Gastrocnemius medialis (tissue), 4 donors: ENCODE measurements at regions not wholly inside any gene's neighbourhood (a gene's known extent, or its start where the extent isn't known, plus 50 kb on each side); places are given as distances from the start of the nearest gene placed in this dataset.

Experiments
- POLR2A ChIP-seq, 2 donors: fragments of 450-650 bp; IDR thresholded peaks; one replicate each; pipeline ENCODE4 v1.6.1; 2017; ENCODE audit warnings: antibody characterized with exemption in 2 of 2, mild to moderate bottlenecking in 2 of 2, moderate library complexity in 2 of 2
- TF ChIP-seq, protein P1 (sequence below), 5 experiments: fragments of 450-650 bp in 3 of 5; fragments of 200-600 bp in 2 of 5; sonication (generic) in 2 of 5; IDR thresholded peaks in 4 of 5; conservative IDR thresholded peaks in 1 of 5; 1 replicate in 4 of 5; 2 replicates in 1 of 5; pipeline ENCODE4 v1.5.1; 2016 to 2019; ENCODE audit warnings: antibody characterized with exemption in 5 of 5, mild to moderate bottlenecking in 3 of 5, moderate library complexity in 3 of 5

DNA sequence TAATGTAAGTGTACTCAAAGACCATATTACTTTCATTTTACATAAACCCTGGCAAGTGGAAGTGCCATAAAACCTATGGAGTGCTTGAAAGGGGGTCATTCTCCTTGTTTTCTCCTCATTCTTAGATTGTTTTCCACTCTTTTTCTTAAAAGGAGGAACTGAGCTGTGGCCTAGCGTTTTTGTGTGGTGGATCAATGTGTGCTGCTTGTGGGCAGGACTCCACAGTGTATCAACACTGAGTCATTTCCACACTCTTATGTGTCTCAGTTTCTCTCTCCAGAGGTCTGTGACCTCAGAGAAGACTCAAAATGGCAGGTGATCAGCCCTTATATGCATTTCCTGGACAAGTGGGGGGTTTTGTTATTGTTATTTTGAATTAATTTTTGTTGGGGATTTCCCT is 516.1 kb upstream of the CDH10 start:
- TF ChIP-seq, protein P1, sequence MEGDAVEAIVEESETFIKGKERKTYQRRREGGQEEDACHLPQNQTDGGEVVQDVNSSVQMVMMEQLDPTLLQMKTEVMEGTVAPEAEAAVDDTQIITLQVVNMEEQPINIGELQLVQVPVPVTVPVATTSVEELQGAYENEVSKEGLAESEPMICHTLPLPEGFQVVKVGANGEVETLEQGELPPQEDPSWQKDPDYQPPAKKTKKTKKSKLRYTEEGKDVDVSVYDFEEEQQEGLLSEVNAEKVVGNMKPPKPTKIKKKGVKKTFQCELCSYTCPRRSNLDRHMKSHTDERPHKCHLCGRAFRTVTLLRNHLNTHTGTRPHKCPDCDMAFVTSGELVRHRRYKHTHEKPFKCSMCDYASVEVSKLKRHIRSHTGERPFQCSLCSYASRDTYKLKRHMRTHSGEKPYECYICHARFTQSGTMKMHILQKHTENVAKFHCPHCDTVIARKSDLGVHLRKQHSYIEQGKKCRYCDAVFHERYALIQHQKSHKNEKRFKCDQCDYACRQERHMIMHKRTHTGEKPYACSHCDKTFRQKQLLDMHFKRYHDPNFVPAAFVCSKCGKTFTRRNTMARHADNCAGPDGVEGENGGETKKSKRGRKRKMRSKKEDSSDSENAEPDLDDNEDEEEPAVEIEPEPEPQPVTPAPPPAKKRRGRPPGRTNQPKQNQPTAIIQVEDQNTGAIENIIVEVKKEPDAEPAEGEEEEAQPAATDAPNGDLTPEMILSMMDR (IDR thresholded peaks at IDR 0.05 in 4 of 5, conservative IDR thresholded peaks at IDR 0.05 in 1 of 5): no peak
- no peak for TF ChIP-seq POLR2A (IDR thresholded peaks at IDR 0.05)
